GM23338 (cell line): ENCODE measurements at regions not wholly inside any gene's neighbourhood (a gene's known extent, or its start where the extent isn't known, plus 50 kb on each side); places are given as distances from the start of the nearest gene placed in this dataset.
A peak's percentile ranks its signal among the peaks of the same experiment; 100 is the strongest.

ENCODE experiments used
- ATAC-seq: fragments of 200-7000 bp; cut with Tn5 transposase; 3 replicates; pipeline ENCODE4 v1.9.1; 2020
- DNase-seq: peaks from one replicate; pipeline ENCODE4 v3.0.0-alpha.2; 2015; ENCODE audit warnings: low spot score
- H2AFZ ChIP-seq: fragments of 200-600 bp; sonication (generic); 2 replicates; pipeline ENCODE4 v1.8.0; 2016; ENCODE audit warnings: antibody characterized with exemption, mild to moderate bottlenecking, moderate library complexity
- H3F3A ChIP-seq: fragments of 200-600 bp; sonication (generic); replicated peaks from 2 replicates; pipeline ENCODE4 v1.8.0; 2017; ENCODE audit warnings: antibody characterized with exemption, mixed run types, low read depth
- H3K27ac ChIP-seq: fragments of 200-600 bp; sonication (generic); 2 replicates; pipeline ENCODE4 v1.6.1; 2016; ENCODE audit warnings: low read depth
- H3K27me3 ChIP-seq: fragments of 200-600 bp; sonication (generic); 2 replicates; pipeline ENCODE4 v1.8.0; 2016; ENCODE audit warnings: mild to moderate bottlenecking, mixed run types, moderate library complexity; ENCODE audit not compliant: insufficient read depth
- H3K36me3 ChIP-seq: fragments of 200-600 bp; sonication (generic); 2 replicates; pipeline ENCODE4 v1.8.0; 2016; ENCODE audit warnings: mild to moderate bottlenecking; ENCODE audit not compliant: insufficient read depth
- H3K4me1 ChIP-seq: fragments of 200-600 bp; sonication (generic); 2 replicates; pipeline ENCODE4 v1.8.0; 2016; ENCODE audit warnings: mild to moderate bottlenecking, moderate library complexity; ENCODE audit not compliant: insufficient read depth
- H3K4me2 ChIP-seq: fragments of 200-600 bp; sonication (generic); 2 replicates; pipeline ENCODE4 v1.7.1; 2017; ENCODE audit warnings: mixed run types
- H3K4me3 ChIP-seq: fragments of 200-600 bp; sonication (generic); 2 replicates; pipeline ENCODE4 v1.6.1; 2016; ENCODE audit warnings: mixed run types
- H3K79me2 ChIP-seq: fragments of 200-600 bp; sonication (generic); replicated peaks from 2 replicates; pipeline ENCODE4 v1.8.0; 2017; ENCODE audit warnings: mild to moderate bottlenecking; ENCODE audit not compliant: insufficient read depth
- H3K9me2 ChIP-seq: fragments of 200-600 bp; sonication (generic); 2 replicates; pipeline ENCODE4 v1.8.0; 2017; ENCODE audit not compliant: insufficient read depth
- H4K20me1 ChIP-seq: fragments of 200-600 bp; sonication (generic); replicated peaks from 2 replicates; pipeline ENCODE4 v1.8.0; 2017; ENCODE audit warnings: mild to moderate bottlenecking; ENCODE audit not compliant: insufficient read depth
- H3K27ac Mint-ChIP-seq: 2 replicates; pipeline ENCODE4 v1.8.0; 2020; ENCODE audit warnings: inconsistent platforms, mild to moderate bottlenecking, moderate library complexity, mixed read lengths
- H3K27me3 Mint-ChIP-seq: 3 replicates; pipeline ENCODE4 v1.8.0; 2022; ENCODE audit warnings: low read depth, mild to moderate bottlenecking, moderate library complexity, mixed read lengths, inconsistent platforms; ENCODE audit not compliant: insufficient read depth, poor library complexity
- H3K36me3 Mint-ChIP-seq: 3 replicates; pipeline ENCODE4 v1.8.0; 2021; ENCODE audit warnings: low read depth, mild to moderate bottlenecking, inconsistent platforms, moderate library complexity, mixed read lengths
- H3K4me1 Mint-ChIP-seq: 3 replicates; pipeline ENCODE4 v1.8.0; 2020; ENCODE audit warnings: mild to moderate bottlenecking, inconsistent platforms, mixed read lengths
- H3K4me3 Mint-ChIP-seq: 3 replicates; pipeline ENCODE4 v1.8.0; 2021; ENCODE audit warnings: moderate library complexity, mild to moderate bottlenecking, inconsistent platforms, mixed read lengths
- H3K9me3 Mint-ChIP-seq: 3 replicates; pipeline ENCODE4 v1.8.0; 2020; ENCODE audit warnings: moderate library complexity, mild to moderate bottlenecking, inconsistent platforms, mixed read lengths
- CREB1 ChIP-seq: fragments of 250-450 bp; sonication (Bioruptor Pico); IDR thresholded peaks from 2 replicates; pipeline ENCODE4 v1.5.0; 2020; ENCODE audit warnings: low read depth, mild to moderate bottlenecking, moderate library complexity
- CTCF ChIP-seq, 2 experiments: fragments of 200-600 bp in 1 of 2; sonication (generic) in 1 of 2; conservative IDR thresholded peaks; 2 replicates each; pipeline versions ENCODE4 v1.5.1 to v1.6.1; 2016 to 2017; ENCODE audit warnings: antibody characterized with exemption in 2 of 2, low read depth in 2 of 2, mild to moderate bottlenecking in 2 of 2, moderate library complexity in 1 of 2
- ETS1 ChIP-seq: IDR thresholded peaks from 2 replicates; pipeline ENCODE4 v1.6.1; 2016; ENCODE audit warnings: antibody characterized with exemption
- EZH2 ChIP-seq: fragments of 200-600 bp; sonication (generic); IDR thresholded peaks from one replicate; pipeline ENCODE4 v1.8.0; 2017; ENCODE audit warnings: antibody characterized with exemption, mild to moderate bottlenecking, low read depth; ENCODE audit not compliant: unreplicated experiment
- EZH2phosphoT487 ChIP-seq: fragments of 200-600 bp; sonication (generic); IDR thresholded peaks from one replicate; pipeline ENCODE4 v1.8.1; 2018; ENCODE audit warnings: antibody characterized with exemption; ENCODE audit not compliant: unreplicated experiment
- JUNB ChIP-seq: IDR thresholded peaks from one replicate; pipeline ENCODE4 v1.6.1; 2016; ENCODE audit warnings: antibody characterized with exemption; ENCODE audit not compliant: unreplicated experiment
- POLR2AphosphoS5 ChIP-seq: IDR thresholded peaks from 2 replicates; pipeline ENCODE4 v1.6.1; 2016; ENCODE audit warnings: antibody characterized with exemption, low read depth
- STAT1 ChIP-seq: IDR thresholded peaks from one replicate; pipeline ENCODE4 v1.6.1; 2016; ENCODE audit warnings: antibody characterized with exemption; ENCODE audit not compliant: unreplicated experiment
- ZNF114 ChIP-seq: fragments of 250-450 bp; sonication (Bioruptor Pico); IDR thresholded peaks from 2 replicates; pipeline ENCODE4 v1.5.0; 2020; ENCODE audit warnings: mild to moderate bottlenecking, moderate library complexity
- ZNF331 ChIP-seq: fragments of 250-450 bp; sonication (Bioruptor Pico); IDR thresholded peaks from 2 replicates; pipeline ENCODE4 v1.5.0; 2020; ENCODE audit warnings: low read depth, mild to moderate bottlenecking, moderate library complexity
- ZNF462 ChIP-seq: fragments of 250-450 bp; sonication (Bioruptor Pico); IDR thresholded peaks from 2 replicates; pipeline ENCODE4 v1.5.0; 2020; ENCODE audit warnings: mild to moderate bottlenecking, moderate library complexity

- no peaks in the 10 kb centered on the region for H3K9me2 ChIP-seq
- peaks cover 9% of the 10 kb centered on the region for H3K4me1 Mint-ChIP-seq
- H3F3A ChIP-seq, result no peaks in the 10 kb centered on the region
- H3K4me2 ChIP-seq, result no peak overlapping the region
- no peak for ATAC-seq
- no peaks in the 10 kb centered on the region for H3K27me3 ChIP-seq
- peaks cover 4% of the 10 kb centered on the region; the same call in 1 of the 3 replicates for H3K36me3 Mint-ChIP-seq
- H3K4me3 Mint-ChIP-seq, result no peak overlapping the region
- no peaks in the 10 kb centered on the region for H3K79me2 ChIP-seq
- no peaks in the 10 kb centered on the region for H3K36me3 ChIP-seq
- H3K27ac Mint-ChIP-seq, result no peak overlapping the region
- no peaks in the 10 kb centered on the region for H3K9me3 Mint-ChIP-seq
- H2AFZ ChIP-seq, result peak overlapping the region; percentile 52; the same call in 1 of the 2 replicates
- H3K27ac ChIP-seq, result no peak overlapping the region
- no peak for TF ChIP-seq STAT1
- TF ChIP-seq JUNB, result no peak
- TF ChIP-seq CREB1 (CRISPR knock-in tag), result no peak
- no peak for TF ChIP-seq ZNF331
- no peak for TF ChIP-seq CTCF (conservative IDR thresholded peaks at IDR 0.05; ENCODE audit: low read depth in 2 of 2)
- TF ChIP-seq ZNF462, result no peak
- TF ChIP-seq EZH2, result no peak
- TF ChIP-seq EZH2phosphoT487, result no peak
- TF ChIP-seq ETS1, result no peak
- no peak for TF ChIP-seq POLR2AphosphoS5
- no peak for TF ChIP-seq ZNF114 (CRISPR knock-in tag)
- no peaks in the 10 kb centered on the region for H4K20me1 ChIP-seq
- DNase-seq, result no peak
- no peak overlapping the region for H3K4me3 ChIP-seq
- H3K27me3 Mint-ChIP-seq, result peaks cover 4% of the 10 kb centered on the region
- H3K4me1 ChIP-seq, result no peaks in the 10 kb centered on the region
Measured at GRCh38 chr5:124605541-124605940, 140.9 kb downstream of the ZNF608 start.
